Right atrium auricular region (tissue), 2 donors: ENCODE measurements at regions not wholly inside any gene's neighbourhood (a gene's known extent, or its start where the extent isn't known, plus 50 kb on each side); places are given as distances from the start of the nearest gene placed in this dataset.
"Not testable (repeated sequence)": the region's sequence is repeated elsewhere in the genome, so short reads cannot be mapped to it uniquely, and the experiment has no call there.

Experiments used
- DNase-seq: peaks from one replicate; pipeline ENCODE4 v3.0.0-alpha.2; 2019; ENCODE audit warnings: low spot score
- H3K27ac ChIP-seq, 2 donors: fragments of 200-600 bp; sonication (generic); 1 replicate in 1 of 2; 2 replicates in 1 of 2; pipeline ENCODE4 v1.5.1; 2016 to 2019
- H3K27me3 ChIP-seq, 2 donors: fragments of 200-600 bp; sonication (generic); one replicate each; pipeline versions ENCODE4 v1.5.1 to v1.6.0; 2017 to 2019
- H3K36me3 ChIP-seq: fragments of 200-600 bp; sonication (generic); one replicate; pipeline ENCODE4 v1.5.1; 2016
- H3K4me1 ChIP-seq, 2 donors: fragments of 200-600 bp; sonication (generic); one replicate each; pipeline versions ENCODE4 v1.5.1 to v1.6.0; 2017 to 2019
- H3K4me3 ChIP-seq, 2 donors: fragments of 200-600 bp; sonication (generic); 1 replicate in 1 of 2; 2 replicates in 1 of 2; pipeline ENCODE4 v1.5.1; 2017 to 2019; ENCODE audit warnings: mild to moderate bottlenecking in 1 of 2, moderate library complexity in 1 of 2
- H3K9me3 ChIP-seq, 2 donors: fragments of 200-600 bp; sonication (generic); one replicate each; pipeline ENCODE4 v1.5.1; 2019
- TF ChIP-seq, protein P1 (sequence below), 2 donors: fragments of 200-600 bp; sonication (generic); IDR thresholded peaks; one replicate each; pipeline ENCODE4 v1.5.1; 2019; ENCODE audit warnings: antibody characterized with exemption in 2 of 2

DNA sequence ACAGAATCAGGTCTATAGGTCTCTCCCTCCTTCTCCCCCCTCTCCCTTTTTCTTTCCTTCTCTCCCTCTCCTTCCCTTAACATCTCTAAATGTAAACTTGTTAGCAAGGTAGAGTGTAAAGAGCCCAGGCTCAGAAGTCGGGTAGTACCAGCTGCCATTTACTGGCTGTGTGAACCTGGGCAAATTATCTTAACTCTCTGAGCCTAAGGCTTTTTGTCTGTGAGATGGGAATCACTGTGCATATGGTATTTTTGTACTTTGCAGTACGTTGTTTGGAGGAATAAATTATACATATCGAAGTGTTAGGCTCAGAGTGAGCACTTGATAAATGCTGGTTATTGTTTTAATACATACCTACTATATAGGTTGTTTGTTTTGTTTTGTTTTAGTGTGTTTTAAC is 154.0 kb downstream of the RBMX2 start:
- Histone ChIP-seq H3K4me3 (no peak overlapping the region), H3K27me3 (no peaks in the 10 kb centered on the region), H3K27ac (no peak overlapping the region), H3K36me3 (no peaks in the 10 kb centered on the region), H3K4me1 (no peaks in the 10 kb centered on the region), H3K9me3 (no peaks in the 10 kb centered on the region)
- DNase-seq: no peak
- TF ChIP-seq, protein P1, sequence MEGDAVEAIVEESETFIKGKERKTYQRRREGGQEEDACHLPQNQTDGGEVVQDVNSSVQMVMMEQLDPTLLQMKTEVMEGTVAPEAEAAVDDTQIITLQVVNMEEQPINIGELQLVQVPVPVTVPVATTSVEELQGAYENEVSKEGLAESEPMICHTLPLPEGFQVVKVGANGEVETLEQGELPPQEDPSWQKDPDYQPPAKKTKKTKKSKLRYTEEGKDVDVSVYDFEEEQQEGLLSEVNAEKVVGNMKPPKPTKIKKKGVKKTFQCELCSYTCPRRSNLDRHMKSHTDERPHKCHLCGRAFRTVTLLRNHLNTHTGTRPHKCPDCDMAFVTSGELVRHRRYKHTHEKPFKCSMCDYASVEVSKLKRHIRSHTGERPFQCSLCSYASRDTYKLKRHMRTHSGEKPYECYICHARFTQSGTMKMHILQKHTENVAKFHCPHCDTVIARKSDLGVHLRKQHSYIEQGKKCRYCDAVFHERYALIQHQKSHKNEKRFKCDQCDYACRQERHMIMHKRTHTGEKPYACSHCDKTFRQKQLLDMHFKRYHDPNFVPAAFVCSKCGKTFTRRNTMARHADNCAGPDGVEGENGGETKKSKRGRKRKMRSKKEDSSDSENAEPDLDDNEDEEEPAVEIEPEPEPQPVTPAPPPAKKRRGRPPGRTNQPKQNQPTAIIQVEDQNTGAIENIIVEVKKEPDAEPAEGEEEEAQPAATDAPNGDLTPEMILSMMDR (IDR thresholded peaks at IDR 0.05): no peak

DNA sequence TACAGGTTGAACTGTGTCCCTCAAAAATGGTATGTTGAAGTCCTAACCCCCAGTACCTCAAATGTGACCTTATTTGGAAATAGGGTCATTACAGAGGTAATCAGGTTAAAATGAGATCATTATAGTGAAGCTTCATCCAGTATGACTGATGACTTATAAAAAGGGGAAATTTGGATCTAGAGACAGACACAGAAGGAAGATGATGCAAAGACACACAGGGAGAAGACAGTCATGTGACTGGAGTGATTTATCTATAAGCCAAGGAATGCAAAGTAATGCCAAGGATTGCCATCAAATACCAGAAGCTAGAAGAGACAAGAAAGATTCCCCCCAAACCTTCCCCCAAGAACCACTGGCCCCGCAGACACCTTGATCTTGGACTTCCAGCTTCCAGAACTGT is 155.2 kb downstream of the RBMX2 start:
- no peaks in the 10 kb centered on the region for H3K9me3 ChIP-seq
- H3K27me3 ChIP-seq: no peaks in the 10 kb centered on the region
- TF ChIP-seq, protein P1 (IDR thresholded peaks at IDR 0.05): no peak
- no peak overlapping the region for H3K27ac ChIP-seq
- no peak for DNase-seq
- no peak overlapping the region for H3K4me3 ChIP-seq
- H3K4me1 ChIP-seq: no peaks in the 10 kb centered on the region
- H3K36me3 ChIP-seq: no peaks in the 10 kb centered on the region

DNA sequence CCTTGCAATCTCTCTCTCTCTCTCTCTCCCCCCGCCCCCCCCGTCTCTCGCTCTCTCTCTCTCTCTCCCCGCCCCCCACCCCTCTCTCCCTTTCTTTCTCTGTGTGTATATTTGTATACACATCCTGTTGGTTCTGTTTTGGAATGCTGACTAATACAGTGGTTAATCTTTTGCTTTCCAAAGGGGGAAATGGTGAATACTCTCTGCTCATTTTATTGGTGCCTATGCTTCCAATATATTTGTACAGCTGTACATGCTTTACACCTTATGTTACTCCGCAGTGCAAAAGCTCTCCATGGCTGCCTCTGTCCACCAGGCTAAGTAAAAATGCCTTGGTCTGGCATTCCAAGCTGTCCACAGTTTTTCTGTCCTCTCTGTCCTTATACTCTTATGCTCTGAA is 158.8 kb downstream of the RBMX2 start:
- TF ChIP-seq, protein P1 (IDR thresholded peaks at IDR 0.05): no peak
- H3K4me1 ChIP-seq: no peaks in the 10 kb centered on the region
- H3K4me3 ChIP-seq: no peak overlapping the region
- H3K9me3 ChIP-seq: no peaks in the 10 kb centered on the region
- no peaks in the 10 kb centered on the region for H3K27me3 ChIP-seq
- no peaks in the 10 kb centered on the region for H3K36me3 ChIP-seq
- no peak overlapping the region for H3K27ac ChIP-seq
- DNase-seq: no peak

DNA sequence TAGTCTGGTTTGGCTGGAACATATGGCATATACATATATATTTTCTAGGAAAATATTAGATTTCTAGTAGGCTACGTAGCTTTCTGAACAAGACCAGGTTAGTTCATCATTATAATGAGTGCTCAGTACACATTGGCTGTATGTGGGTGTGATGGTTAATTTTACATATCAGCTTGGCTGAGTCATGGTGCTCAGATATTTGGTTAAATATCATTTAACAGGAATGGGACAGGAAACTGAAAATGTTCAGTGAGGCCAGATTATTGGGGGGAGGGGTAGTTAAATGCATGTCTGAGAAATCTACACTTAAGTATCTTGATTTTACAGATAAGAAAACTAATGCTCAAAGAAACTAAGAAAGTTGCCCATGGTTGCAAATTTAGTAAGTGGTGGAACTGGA is 160.1 kb downstream of the RBMX2 start:
- TF ChIP-seq, protein P1 (IDR thresholded peaks at IDR 0.05): no peak
- H3K27ac ChIP-seq: no peak overlapping the region
- H3K27me3 ChIP-seq: no peaks in the 10 kb centered on the region
- no peaks in the 10 kb centered on the region for H3K4me1 ChIP-seq
- H3K9me3 ChIP-seq: no peaks in the 10 kb centered on the region
- H3K4me3 ChIP-seq: no peak overlapping the region
- no peaks in the 10 kb centered on the region for H3K36me3 ChIP-seq
- no peak for DNase-seq

DNA sequence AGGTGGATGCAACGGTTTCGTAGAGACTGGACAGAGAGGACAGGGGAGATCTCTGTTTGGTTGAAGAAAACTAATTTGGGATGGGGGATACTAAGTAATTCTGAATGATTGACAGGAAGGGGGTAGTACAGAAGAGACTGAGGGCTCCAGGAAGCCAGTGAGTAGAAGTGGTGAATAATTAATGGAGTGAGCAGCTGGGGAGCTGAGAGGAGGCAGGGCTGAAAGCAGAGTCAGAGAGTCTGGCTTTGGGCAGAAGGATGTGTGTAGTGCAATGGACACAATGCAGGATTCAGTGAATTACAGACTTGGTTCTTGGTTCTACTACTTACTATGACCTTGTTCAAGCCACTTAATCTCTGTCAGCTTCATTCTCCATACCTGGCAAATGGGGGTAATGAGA is 161.7 kb downstream of the RBMX2 start:
- TF ChIP-seq, protein P1 (IDR thresholded peaks at IDR 0.05): no peak
- DNase-seq: no peak
- no peak overlapping the region for H3K27ac ChIP-seq
- H3K36me3 ChIP-seq: no peaks in the 10 kb centered on the region
- H3K27me3 ChIP-seq: no peaks in the 10 kb centered on the region
- H3K4me3 ChIP-seq: no peak overlapping the region
- H3K9me3 ChIP-seq: no peaks in the 10 kb centered on the region
- no peaks in the 10 kb centered on the region for H3K4me1 ChIP-seq

DNA sequence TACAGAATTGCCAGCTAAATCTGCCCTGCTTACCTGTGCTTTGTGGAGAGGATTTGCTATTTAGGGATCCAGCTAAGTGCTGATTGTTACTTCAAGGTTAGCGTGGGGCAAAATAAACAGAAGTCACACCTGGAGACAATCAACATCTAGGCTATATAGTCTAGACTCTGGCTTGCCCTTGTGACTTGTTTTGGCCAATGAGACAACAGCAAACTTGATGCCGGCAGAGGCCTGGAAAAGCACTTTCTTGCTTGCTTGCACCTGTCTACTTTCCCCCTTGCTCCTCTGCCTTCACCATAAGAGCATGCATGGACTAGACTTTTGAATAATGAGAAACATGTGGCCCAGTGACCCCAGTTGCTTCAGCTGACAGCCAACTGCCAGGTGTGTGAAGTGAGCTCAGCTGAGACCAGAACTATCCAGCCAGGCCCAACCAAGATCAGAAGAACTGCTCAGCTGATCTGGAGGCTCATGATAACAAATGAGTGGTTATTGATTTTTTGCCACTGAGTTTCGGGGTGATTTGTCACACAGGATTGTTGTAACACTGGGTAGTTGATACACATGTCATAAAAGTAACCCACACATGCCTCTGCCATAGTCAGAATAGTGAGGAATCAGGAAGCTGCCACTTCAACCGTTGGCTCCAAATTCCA is 164.4 kb downstream of the RBMX2 start:
- Histone ChIP-seq H3K9me3 (no peaks in the 10 kb centered on the region), H3K27me3 (no peaks in the 10 kb centered on the region), H3K36me3 (no peaks in the 10 kb centered on the region), H3K4me1 (no peaks in the 10 kb centered on the region), H3K4me3 (no peak overlapping the region), H3K27ac (no peak overlapping the region)
- DNase-seq: no peak
- TF ChIP-seq, protein P1 (IDR thresholded peaks at IDR 0.05): no peak

DNA sequence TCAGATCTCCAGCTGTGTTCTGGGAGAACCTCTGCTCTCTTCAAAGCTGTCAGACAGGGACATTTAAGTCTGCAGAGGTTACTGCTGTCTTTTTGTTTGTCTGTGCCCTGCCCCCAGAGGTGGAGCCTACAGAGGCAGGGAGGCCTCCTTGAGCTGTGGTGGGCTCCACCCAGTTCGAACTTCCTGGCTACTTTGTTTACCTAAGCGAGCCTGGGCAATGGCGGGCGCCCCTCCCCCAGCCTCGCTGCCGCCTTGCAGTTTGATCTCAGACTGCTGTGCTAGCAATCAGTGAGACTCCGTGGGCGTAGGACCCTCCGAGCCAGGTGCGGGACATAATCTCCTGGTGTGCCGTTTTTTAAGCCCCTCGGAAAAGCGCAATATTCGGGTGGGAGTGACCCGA is 171.2 kb downstream of the RBMX2 start:
- H3K27ac ChIP-seq, H3K4me1 ChIP-seq, H3K4me3 ChIP-seq, DNase-seq, H3K27me3 ChIP-seq, H3K36me3 ChIP-seq, H3K9me3 ChIP-seq: not testable (repeated sequence)
